ENCODE measurements at regions not wholly inside any gene's neighbourhood (a gene's known extent, or its start where the extent isn't known, plus 50 kb on each side); places are given as distances from the start of the nearest gene placed in this dataset.

DNA sequence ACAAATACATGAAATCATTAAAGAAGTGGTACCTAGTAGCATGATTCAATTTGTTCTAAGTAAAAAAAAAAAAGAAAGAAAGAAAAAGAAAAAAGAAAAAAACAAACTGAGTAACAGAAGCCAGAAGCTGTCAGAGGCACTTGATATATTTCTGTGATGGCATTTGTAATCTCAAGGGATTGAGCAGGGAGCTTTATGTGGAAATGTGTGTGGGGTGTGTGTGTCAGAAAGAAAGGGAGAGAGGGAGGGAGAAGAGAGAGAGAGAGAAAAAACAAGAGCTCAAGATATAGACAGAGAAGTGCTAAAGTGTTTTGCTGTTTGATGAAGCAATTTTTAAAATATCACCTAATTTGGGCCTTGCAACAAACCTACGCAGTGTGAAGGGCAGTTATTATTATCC, 357.6 kb upstream of the PCDH15 start:
- DNase-seq (ENCODE audit: low spot score) = no peak

DNA sequence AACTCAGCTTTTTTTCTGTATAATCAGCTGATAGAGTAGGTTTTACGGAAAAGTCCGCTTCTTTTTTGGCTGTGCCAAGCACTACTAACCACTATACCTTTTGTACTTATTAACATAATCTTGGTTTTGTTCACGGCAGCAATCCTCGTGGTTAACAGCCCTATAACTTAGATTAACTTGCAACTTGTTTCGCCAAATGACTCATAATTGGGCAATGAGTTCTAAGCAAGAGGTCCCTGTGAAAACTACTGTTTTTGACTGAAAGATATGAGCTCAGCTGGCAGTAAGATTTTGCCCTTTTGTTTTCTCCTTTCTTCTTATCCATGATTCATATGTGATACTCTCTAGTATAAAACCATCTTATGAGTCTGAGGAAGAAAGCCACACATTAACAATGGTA, 345.0 kb upstream of the PCDH15 start:
- no peak for DNase-seq (ENCODE audit: low spot score)

DNA sequence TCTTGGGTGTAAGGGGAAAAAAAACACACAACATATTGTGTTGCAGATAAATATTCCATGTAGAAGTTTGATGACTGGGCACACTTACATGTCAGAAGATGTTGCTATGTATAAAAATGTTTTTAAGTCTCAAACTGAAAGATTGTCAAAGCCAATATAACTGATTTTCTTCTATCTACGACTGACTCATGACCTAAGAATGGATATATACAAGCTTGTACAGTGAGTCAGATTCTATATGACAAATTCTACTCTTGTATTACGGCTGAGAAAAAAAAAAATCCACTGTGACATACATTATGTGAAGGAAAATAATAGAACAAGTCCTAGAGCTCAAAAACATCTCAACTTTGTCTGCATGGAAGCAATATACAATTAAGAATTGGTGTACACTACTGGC, 343.0 kb upstream of the PCDH15 start:
- DNase-seq (ENCODE audit: low spot score) = peak; percentile 34

DNA sequence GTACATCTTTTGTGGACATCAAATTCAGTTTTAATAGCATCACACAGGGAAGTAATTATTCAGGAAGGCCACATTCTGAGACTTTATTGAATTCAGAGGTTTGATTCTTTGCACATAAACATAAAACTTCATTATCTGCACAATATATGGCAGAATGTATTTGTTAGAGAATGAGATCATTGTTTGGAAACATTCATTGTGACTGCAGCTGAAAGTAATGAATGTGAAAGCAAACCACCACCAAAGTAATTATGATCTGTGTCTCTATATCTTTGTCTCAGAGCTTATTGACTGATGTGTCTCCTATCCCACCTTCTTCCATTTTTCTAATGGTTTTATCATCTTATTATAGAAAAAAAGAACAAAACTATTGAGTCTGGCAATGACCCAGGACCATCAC, 340.9 kb upstream of the PCDH15 start:
- no peak for DNase-seq (ENCODE audit: low spot score)

DNA sequence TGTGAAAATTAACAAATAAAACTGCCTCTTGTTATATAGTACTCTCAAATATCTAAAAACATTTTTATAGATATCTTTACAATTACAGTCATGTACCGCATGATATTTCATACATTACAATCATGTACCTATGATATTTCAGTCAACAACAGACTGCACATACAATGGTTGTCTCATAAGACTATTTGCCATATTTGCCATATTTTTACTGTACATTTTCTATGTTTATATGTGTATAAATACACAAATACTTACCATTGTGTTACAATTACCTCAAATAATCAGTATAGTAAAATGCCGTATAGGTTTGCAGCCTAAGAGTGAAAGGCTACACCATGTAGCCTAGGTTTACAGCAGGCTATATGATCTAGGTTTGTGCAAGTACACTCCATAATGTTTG, 336.0 kb upstream of the PCDH15 start:
- DNase-seq (ENCODE audit: low spot score) = no peak

DNA sequence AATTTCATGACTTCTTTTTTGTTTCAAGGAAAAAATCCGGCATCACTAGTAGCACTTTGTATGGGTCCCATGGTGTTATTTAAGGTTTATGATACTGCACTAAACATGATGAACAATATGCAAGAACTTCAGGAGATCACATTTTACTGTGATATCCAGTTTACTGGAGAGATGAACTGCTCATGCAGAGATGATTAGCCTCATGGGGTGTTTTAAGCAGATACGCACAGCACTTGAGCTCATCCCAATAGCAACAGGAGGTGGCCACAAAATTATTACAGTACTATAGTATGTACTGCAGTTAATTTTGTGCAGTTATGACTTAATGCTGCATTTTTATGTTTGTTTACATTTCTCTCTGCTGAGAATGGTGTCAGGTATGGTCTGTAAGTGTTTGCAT, 303.7 kb upstream of the PCDH15 start:
- no peak for DNase-seq (ENCODE audit: low spot score)

DNA sequence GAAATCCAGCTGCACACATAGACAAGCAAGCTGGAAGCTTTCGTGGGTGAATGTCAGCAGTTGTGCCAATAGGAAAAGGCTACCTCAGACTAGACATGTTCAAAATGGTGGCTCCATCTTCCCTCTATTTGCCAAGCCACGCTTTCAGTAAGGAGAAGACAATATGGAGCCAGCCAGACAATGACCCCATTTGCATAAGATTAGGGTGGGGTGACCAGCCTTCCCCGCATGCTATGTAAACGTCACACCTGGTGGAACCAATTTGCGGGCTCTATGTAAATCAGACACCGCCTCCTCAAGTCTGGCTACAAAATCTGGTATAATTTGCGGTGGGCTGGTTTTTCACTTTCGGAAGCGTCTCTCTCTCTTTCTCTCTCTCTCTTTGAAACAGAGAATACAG, 297.4 kb upstream of the PCDH15 start:
- DNase-seq (ENCODE audit: low spot score) = no peak

DNA sequence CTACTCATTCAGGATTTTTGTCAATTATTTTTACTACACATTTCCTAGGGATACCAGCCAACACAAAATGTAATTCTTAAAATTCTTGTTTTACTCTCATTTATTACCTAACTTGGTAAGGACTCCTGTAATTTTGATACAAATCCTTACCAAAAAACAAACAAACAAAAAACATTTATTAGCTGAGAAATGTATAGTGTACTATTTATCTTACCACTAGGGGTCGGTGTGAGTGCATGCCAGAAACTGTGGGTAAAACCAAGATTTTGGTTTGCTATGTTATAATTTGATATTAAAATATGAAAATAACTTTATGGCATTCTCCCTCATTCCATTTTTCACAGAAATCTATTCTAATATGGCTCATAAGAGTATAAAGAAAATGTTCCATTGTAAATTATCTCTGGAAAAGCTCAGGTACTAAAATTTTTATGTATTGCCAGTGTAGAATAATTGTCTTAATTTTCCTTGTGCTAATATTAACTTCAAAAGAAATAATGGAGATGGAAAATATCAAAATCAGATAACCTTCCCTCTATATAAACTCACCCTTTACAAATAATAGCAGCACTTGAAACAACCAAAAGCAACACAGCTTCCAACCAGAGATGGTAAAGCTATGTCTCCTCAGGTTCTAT, 290.8 kb upstream of the PCDH15 start:
- DNase-seq (ENCODE audit: low spot score) = peak; percentile 30

DNA sequence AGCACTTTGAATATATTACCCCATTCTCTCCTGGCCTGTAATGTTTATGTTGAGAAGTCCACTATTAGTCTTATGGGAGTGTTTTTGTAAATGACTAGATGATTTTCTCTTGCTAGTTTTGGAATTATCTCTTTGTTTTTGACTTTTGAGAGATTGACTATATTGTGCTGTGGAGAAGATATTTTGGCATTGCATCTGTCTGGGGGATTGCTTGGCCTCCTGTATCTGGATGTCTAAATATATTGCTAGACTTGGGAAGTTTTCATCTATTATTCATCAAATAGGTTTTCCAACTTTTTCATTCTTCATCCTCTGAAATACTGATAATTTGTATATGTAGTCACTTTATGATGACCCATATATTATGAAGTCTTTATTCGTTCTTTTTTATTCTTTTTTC, 277.1 kb upstream of the PCDH15 start:
- no peak for DNase-seq (ENCODE audit: low spot score)

DNA sequence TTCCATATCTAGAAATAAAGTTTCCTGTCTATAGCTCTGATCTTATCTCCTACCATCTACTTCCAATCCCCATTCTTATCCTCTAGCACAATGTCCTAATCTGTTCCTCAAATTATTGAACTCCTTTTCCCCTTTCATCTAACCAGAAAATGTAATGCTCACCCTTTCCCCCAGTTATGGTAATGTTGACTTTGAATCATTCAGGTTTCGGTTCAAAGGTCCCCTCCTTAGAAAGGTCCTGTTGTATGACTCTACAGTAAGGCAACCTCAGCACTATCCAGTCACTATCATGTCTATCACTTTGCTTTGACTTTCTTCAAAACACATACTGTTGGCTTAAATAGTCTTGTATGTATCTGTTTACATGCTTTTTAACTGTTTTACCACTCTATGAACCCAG, 264.2 kb upstream of the PCDH15 start:
- no peak for DNase-seq (ENCODE audit: low spot score)

DNA sequence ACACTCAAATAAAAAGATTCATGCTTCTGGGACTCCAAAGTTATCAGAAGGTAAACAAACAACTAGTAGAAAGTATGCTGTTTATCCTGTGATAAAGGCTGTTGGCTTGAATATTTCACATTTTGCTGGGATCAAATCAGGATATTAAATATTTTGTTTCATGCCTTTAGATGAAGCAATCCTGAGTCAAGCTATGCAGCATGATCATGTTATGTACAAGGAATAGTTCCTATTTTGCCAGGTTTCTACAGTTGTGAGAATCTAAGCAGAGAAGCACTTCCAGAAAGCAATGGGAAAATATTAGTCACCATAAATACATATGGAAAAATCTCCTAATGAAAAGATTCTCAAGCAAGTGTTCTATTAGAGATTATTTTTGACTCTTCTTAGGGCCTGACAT, 262.8 kb upstream of the PCDH15 start:
- peak; percentile 1 for DNase-seq (ENCODE audit: low spot score)

DNA sequence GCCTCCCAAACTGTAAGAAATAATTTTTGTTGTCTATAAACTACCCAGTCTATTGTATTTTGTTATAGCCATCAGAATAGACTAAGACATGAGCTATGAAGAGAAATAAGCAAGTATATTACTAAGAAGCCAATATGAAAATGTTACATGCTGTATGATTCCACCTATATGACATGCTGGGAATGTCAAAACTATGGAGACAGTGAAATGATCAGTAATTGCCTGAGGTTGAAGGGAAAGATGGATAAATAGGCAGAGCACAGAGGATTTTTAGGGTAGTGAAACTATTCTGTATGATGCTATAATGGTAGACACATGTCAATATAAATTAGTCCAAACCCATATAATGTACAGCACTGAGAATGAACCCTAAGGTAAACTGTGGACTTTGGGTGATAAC, 261.3 kb upstream of the PCDH15 start:
- no peak for DNase-seq (ENCODE audit: low spot score)

DNA sequence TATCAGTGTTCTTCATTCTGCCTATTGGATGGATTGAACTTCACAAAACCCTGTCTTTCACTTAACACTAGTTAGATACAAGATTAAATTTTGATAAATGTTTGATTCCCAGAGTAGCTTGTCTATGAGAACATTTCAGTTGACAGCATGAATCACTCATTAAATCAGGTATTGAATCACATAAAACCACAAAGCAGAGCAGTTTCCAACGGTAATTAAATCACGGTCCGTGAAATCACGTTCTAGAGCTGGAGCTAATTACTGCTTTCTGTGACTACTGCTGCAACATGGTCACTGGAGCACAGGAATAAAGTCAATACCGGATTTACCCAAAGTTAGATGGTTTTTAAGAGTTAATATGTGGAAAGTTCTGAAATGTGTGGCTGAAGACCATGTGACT, 257.8 kb upstream of the PCDH15 start:
- no peak for DNase-seq (ENCODE audit: low spot score)

DNA sequence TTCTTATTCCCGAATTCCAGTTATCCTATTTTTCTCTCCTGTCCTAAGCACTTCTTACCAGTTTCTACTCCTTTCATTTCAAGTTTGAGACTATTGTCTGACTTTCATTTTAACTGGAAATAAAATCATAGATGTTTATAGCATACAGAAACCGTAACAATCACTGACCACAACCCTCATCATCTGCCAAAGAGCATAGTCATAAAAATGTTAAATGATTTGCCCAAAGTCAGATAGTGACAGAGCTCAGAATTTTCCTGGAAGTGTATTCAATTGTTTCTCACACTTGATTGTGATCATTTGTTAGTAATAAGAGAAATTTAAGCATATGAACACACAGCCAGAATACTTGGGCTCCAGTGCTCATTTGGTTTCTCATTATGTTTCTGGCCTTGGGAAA, 250.5 kb upstream of the PCDH15 start:
- no peak for DNase-seq (ENCODE audit: low spot score)

DNA sequence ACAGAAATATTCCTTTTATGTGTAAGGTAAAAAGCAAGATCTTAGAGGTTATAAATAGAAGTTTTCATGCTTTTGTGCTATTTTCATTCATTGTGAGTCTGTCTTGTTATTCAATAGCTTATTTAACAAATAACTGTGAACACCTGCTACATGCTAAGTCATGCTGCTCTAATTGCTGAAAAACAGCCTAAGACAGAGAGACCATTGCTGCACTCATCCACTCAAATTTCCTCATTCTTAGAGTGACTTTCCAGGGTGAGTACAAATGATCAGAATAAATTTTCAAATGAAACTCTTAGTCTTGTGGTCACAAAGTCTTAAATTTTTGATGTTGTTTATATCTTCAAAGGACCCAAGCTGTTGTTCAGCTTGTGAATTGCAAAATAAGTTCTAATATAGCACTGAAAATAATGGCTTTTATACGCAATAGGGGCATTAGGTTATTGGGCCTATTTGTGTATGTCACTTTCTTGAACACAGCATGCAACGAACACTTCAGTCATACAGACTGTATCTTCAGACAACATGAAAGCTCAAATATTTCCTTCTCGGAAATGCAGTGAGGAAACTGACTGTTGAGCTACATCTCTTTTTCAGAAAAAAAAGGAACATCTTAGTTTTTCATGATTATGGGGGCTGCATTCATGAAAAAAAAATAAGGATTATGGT, 247.9 kb upstream of the PCDH15 start:
- DNase-seq (ENCODE audit: low spot score) = no peak

DNA sequence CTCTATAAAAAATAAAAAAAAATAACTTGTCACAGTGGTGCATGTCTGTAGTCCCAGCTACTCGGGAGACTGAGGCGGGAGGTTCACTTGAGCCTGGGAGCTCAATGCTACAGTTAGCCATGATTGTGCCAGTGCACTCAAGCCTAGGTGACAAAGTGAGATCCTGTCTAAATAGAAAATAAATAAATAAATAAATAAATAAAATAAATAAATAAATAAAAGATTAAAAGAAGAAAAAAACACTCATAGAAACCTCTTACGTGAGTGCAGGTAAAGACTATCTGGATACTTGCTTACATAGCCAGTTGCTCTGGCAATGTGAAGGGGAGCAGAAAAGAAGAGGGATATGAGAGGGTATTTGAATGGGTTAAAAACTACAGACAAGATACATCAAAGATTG, 242.5 kb upstream of the PCDH15 start:
- no peak for DNase-seq (ENCODE audit: low spot score)

DNA sequence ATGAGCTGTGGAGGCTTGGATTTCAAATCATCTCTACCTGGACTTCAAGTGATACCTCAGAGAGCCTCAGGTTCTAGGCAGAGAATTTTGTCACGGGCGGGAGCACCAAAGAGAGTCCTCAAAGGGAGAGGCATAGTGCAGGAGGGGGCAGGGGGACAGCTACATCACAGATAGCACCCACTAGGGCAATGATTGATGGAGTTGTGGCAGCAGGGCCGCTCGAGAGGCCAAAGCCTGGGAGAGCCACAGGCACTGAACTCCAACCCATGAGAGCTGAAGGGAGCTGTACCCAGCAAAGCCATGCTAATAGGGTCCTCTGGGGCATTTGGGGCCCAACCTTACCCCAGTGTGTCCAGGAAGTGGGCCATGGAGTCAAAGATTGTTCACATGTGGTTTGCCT, 232.0 kb upstream of the PCDH15 start:
- no peak for DNase-seq (ENCODE audit: low spot score)

DNA sequence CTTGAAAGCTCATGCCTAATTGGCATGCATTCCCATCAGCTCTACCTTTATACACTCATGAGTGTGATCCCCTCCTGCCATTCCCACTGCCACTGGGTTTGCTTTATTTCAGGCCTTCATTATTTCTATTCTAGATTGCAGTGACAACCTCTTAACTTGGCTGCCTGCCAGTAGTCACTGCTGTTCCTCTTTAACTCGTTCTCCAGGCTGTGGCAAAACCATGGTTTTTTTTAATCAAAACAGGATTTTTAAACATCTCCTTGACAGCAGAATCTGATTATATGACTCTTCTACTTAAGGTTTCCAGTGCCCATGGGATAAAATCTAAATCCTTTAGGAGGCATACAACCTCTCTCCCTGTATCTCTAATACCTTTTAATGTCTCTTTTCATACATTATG, 223.7 kb upstream of the PCDH15 start:
- DNase-seq (ENCODE audit: low spot score) = no peak

DNA sequence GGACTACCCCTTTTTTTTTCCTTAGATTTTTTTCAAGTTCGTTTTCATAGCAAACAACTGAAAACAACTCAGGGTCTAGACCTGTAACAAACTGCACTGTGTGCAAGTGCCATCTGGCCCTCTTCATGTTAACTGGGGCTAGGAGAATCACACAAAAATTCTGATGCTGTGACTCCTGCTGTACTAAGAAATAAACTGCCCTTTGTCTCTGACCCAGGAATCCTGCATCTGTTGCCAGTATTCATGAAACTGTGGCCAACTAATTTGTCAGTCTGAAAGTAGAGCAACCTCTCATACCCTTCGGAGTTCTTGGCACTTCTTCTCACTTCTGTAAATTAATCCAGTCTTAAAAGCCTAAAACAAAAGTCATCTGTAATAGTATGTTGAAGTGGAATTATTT, 218.4 kb upstream of the PCDH15 start:
- no peak for DNase-seq (ENCODE audit: low spot score)

DNA sequence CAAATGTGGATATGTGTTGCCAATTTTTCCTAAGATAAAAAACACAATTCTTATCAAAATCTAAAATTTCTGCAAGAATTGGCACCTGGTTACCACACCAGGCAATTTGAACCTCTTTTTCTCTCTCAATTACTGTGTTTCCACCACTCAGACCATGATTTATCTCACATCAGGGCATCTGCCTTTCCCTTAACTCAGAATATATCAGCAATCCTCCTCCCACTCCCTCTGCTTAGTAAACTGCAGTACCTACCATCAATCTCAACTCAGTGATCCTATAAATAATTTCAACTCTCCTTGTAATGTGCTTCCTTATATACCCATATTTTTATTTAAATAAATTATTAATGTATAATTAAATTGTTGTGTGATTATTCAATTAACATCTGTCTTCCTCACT, 212.3 kb upstream of the PCDH15 start:
- DNase-seq (ENCODE audit: low spot score) = no peak

DNA sequence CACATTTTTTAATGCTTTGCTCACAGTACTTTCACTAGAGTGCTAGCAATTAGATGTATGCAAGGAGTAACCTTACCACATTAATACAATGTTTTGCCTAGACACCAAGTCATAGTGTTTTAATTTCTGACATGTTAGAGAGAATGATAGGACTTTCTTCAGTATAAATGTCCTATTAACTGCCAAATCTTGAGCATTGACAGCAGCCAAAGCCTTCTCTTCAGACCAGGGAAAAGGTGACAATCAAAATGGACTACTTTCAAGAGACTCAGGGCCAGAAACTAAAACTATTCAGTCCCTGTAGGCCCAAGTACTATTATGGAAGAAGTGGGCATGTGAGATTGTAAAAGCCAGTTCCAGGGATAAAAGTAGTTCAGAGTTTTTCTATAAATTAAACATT, 201.4 kb upstream of the PCDH15 start:
- DNase-seq (ENCODE audit: low spot score) = no peak

DNA sequence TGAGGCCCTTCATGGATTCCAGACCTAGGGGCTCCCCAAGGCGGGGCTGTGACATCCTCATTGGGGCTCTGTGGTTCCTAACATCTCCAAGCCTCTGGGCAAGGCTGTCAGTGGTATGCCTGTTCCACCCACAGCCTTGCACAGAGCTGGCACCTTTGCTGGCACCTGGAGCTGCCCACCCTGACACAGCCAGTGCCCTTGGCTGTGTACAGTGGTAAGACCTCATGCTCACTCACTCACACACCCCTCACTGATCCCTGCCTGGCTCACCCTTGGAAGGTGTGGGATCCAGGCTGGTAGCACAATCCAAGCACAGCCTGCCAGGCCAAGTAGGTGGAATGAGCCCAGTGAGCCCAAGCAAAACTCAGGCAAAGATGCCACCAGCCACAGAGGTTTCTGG, 200.4 kb upstream of the PCDH15 start:
- no peak for DNase-seq (ENCODE audit: low spot score)

DNA sequence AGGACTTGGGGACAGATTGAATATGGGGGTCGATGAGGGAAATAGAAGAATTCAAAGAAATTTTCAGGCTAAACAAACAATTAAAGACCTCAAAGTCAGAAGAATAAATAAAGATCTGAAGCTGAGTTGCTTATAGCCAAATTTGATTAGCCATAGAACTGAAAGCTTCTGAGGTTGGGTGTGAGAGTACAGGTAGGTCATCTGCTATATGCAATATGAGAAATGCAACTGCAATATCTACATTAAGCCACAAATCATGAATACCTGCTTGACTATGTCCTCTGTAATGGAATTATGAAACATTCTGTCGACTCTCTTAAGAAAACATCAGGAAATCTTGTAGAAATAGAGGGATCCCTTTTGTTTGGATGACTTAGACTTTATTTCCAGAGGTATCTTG, 192.1 kb upstream of the PCDH15 start:
- DNase-seq (ENCODE audit: low spot score) = no peak

DNA sequence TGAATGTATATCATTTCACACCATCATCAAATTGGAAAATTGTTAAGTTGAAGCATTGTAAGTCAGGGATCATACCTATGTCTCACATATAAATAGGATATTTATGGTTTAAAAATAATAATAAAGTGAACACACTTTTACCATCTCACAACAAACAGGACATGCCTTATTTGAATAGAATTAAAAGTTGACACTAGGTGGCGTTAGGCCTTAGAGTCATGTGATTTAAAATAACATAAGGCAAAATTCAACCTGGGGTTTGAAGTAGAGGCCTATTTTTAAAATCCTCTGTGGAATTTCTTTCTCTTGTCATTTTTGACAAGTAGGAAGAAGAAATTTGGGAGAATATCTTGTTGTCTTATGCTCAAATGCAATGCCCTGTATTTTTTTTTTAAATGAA, 184.7 kb upstream of the PCDH15 start:
- DNase-seq (ENCODE audit: low spot score) = peak; percentile 62

Measured in RKO (cell line).